Endothelial cell of umbilical vein (primary cell): ENCODE measurements at regions not wholly inside any gene's neighbourhood (a gene's known extent, or its start where the extent isn't known, plus 50 kb on each side); places are given as distances from the start of the nearest gene placed in this dataset.

Source experiments
- BruUV-seq: library from RNA; stranded (reverse); fragments of 400-500 nt; replicated peaks from 2 replicates; lab custom pipeline; 2021; lab: Mats Ljungman, UMichigan
- CTCF ChIA-PET: fragments of 300-600, 350-600 bp; sonication (Branson Sonifier 250); formaldehyde crosslinking; loops from one replicate; lab custom pipeline; 2021; ENCODE audit warnings: antibody characterized with exemption, inconsistent platforms; lab: Charles Lee
- POLR2A ChIA-PET: fragments of 300-600, 350-600 bp; sonication (Branson Sonifier 250); formaldehyde crosslinking; loops from one replicate; lab custom pipeline; 2021; ENCODE audit warnings: antibody characterized with exemption, inconsistent platforms; lab: Charles Lee
- DNase-seq: peaks from one replicate; pipeline ENCODE4 v3.0.0-alpha.2; 2011; ENCODE audit warnings: low read depth, low spot score
- FAIRE-seq: peaks from 2 replicates; lab custom pipeline; 2011; peaks lifted over from hg19 to GRCh38; lab: Jason Lieb, UNC
- H2AFZ ChIP-seq: 2 replicates; pipeline ENCODE4 v1.6.0; 2012; ENCODE audit warnings: low read depth, low read length, control low read depth, inconsistent platforms
- H3K27ac ChIP-seq: 2 replicates; pipeline ENCODE4 v1.5.1; 2011; ENCODE audit warnings: low read depth, mild to moderate bottlenecking, control low read depth, low read length, moderate library complexity; ENCODE audit not compliant: insufficient read depth
- H3K27me3 ChIP-seq, 2 experiments: 2 replicates each; pipeline versions ENCODE4 v1.6.0 to v1.6.1; 2011; ENCODE audit warnings: low read length in 2 of 2, mixed read lengths in 1 of 2; ENCODE audit not compliant: control insufficient read depth in 2 of 2, insufficient read depth in 2 of 2
- H3K36me3 ChIP-seq, 2 experiments: 2 replicates in 1 of 2; 3 replicates in 1 of 2; pipeline ENCODE4 v1.5.1; 2011; ENCODE audit warnings: low read length in 2 of 2, mild to moderate bottlenecking in 1 of 2, moderate library complexity in 1 of 2; ENCODE audit not compliant: control insufficient read depth in 2 of 2, insufficient read depth in 2 of 2; ENCODE audit errors: extremely low read depth in 1 of 2
- H3K4me1 ChIP-seq: 3 replicates; pipeline ENCODE4 v1.5.1; 2011; ENCODE audit warnings: mild to moderate bottlenecking, low read length; ENCODE audit not compliant: control insufficient read depth, insufficient read depth; ENCODE audit errors: extremely low read depth
- H3K4me2 ChIP-seq: 2 replicates; pipeline ENCODE4 v1.6.1; 2011; ENCODE audit warnings: low read length, control low read depth, mixed read lengths; ENCODE audit not compliant: insufficient read depth
- H3K4me3 ChIP-seq, 3 experiments: fragments of 200-600 bp in 1 of 3; sonication (generic), shearing (Covaris generic) in 1 of 3; replicated peaks in 1 of 3; 2 replicates each; pipeline ENCODE4 v1.5.1; 2011 to 2016; ENCODE audit warnings: control low read depth in 3 of 3, low read length in 3 of 3, mild to moderate bottlenecking in 2 of 3, inconsistent platforms in 1 of 3, low read depth in 1 of 3, moderate library complexity in 1 of 3; ENCODE audit not compliant: insufficient read depth in 1 of 3
- H3K79me2 ChIP-seq: 2 replicates; pipeline ENCODE4 v1.6.0; 2012; ENCODE audit warnings: low read length, inconsistent platforms; ENCODE audit not compliant: control insufficient read depth, insufficient read depth
- H3K9ac ChIP-seq: replicated peaks from 2 replicates; pipeline ENCODE3; 2011; ENCODE audit warnings: low read length, control low read depth; ENCODE audit not compliant: insufficient read depth; ENCODE audit errors: extremely low read depth
- H3K9me1 ChIP-seq: replicated peaks from 3 replicates; pipeline ENCODE4 v1.6.0; 2011; ENCODE audit warnings: mild to moderate bottlenecking, low read length; ENCODE audit not compliant: control insufficient read depth, insufficient read depth; ENCODE audit errors: extremely low read depth
- H3K9me3 ChIP-seq: replicated peaks from 2 replicates; pipeline ENCODE4 v1.5.1; 2012; ENCODE audit warnings: low read length, inconsistent platforms; ENCODE audit not compliant: control insufficient read depth, insufficient read depth
- H4K20me1 ChIP-seq: replicated peaks from 2 replicates; pipeline ENCODE3; 2011; ENCODE audit warnings: mild to moderate bottlenecking, low read length; ENCODE audit not compliant: control insufficient read depth, insufficient read depth; ENCODE audit errors: extremely low read depth
- CTCF ChIP-seq, 2 donors: IDR thresholded peaks; 1 replicate in 1 of 2; 2 replicates in 1 of 2; pipeline ENCODE4 v1.5.1; 2011; ENCODE audit warnings: low read length in 2 of 2, mild to moderate bottlenecking in 2 of 2, moderate library complexity in 2 of 2, control low read depth in 1 of 2, inconsistent platforms in 1 of 2, low read depth in 1 of 2; ENCODE audit not compliant: insufficient read depth in 1 of 2; ENCODE audit errors: extremely low read depth in 1 of 2
- FOS ChIP-seq: IDR thresholded peaks from 2 replicates; pipeline ENCODE4 v1.6.1; 2011; ENCODE audit warnings: mild to moderate bottlenecking, low read length, moderate library complexity, borderline replicate concordance; ENCODE audit not compliant: insufficient read depth
- GATA2 ChIP-seq: IDR thresholded peaks from 2 replicates; pipeline ENCODE4 v1.7.0; 2011; ENCODE audit warnings: low read depth, mild to moderate bottlenecking, moderate library complexity, mixed read lengths, low read length; ENCODE audit not compliant: insufficient read length, insufficient read depth
- MAX ChIP-seq: IDR thresholded peaks from 2 replicates; pipeline ENCODE4 v1.6.1; 2011; ENCODE audit not compliant: insufficient read depth, insufficient read length
- MYC ChIP-seq: IDR thresholded peaks from one replicate; pipeline ENCODE4 v1.6.1; 2011; ENCODE audit warnings: mild to moderate bottlenecking, low read depth, low read length
- POLR2A ChIP-seq: IDR thresholded peaks from 2 replicates; pipeline ENCODE4 v1.6.1; 2012; ENCODE audit warnings: low read depth, mild to moderate bottlenecking, control low read depth, low read length
- dilution Hi-C: fragments of 300-500 bp; cut with MboI; formaldehyde crosslinking; loops from one replicate; pipeline ENCODE4 v1.15.0; 2019; ENCODE audit warnings: low sequenced_read_pairs; ENCODE audit not compliant: extremely low pct_ligation_motif_present
- intact Hi-C: fragments of 100-400 bp; cut with micrococcal nuclease; formaldehyde crosslinking; loops from one replicate; pipeline ENCODE4 v1.10.0; 2022

- no peak overlapping the region for H3K9ac ChIP-seq
- dilution Hi-C loops (no loop called here), intact Hi-C loops (no loop called here)
- H3K36me3 ChIP-seq, result no peaks in the 10 kb centered on the region
- CTCF ChIA-PET, result interaction anchor here (1.7 to 2.0 kb wide), 2 partner anchors 24 to 372 kb away, joined by 3 to 5 read pairs; no protein-coding TSS in a partner anchor
- DNase-seq (no peak), FAIRE-seq (no peak)
- no peak overlapping the region for H3K27ac ChIP-seq
- H3K4me2 ChIP-seq, result no peak overlapping the region
- no peak for TF ChIP-seq MAX
- TF ChIP-seq FOS, result no peak
- TF ChIP-seq GATA2, result no peak
- H4K20me1 ChIP-seq, result no peaks in the 10 kb centered on the region
- no peaks in the 10 kb centered on the region for H3K9me3 ChIP-seq
- H3K27me3 ChIP-seq, result peaks cover 2 to 12% of the 10 kb centered on the region in 2 experiments
- no peaks in the 10 kb centered on the region for H3K4me1 ChIP-seq
- POLR2A ChIA-PET, result no interaction called here
- H3K9me1 ChIP-seq, result no peaks in the 10 kb centered on the region
- H2AFZ ChIP-seq, result no peak overlapping the region
- no peak overlapping the region for H3K4me3 ChIP-seq
- BruUV-seq, result no TSS peak
- no peaks in the 10 kb centered on the region for H3K79me2 ChIP-seq
These were observed 202.4 kb downstream of the CHIC2 start for GRCh38 chr4:53861856-53862610.

GRCh38 chr4:53859305-53859704 is 205.1 kb downstream of the CHIC2 start:
- TF ChIP-seq CTCF (IDR thresholded peaks at IDR 0.05; ENCODE audit: extremely low read depth in 1 of 2, insufficient read depth in 1 of 2, low read depth in 1 of 2, low read length in 2 of 2), result no peak
- no peak for TF ChIP-seq MYC
- no peak for TF ChIP-seq POLR2A
- TF ChIP-seq FOS, result no peak
- Histone ChIP-seq H3K4me1 (no peaks in the 10 kb centered on the region), H2AFZ (no peak overlapping the region), H3K4me3 (no peak overlapping the region), H3K36me3 (no peaks in the 10 kb centered on the region), H4K20me1 (no peaks in the 10 kb centered on the region), H3K79me2 (no peaks in the 10 kb centered on the region), H3K4me2 (no peak overlapping the region), H3K9me3 (no peaks in the 10 kb centered on the region), H3K9ac (no peak overlapping the region), H3K9me1 (no peaks in the 10 kb centered on the region), H3K27ac (no peak overlapping the region), H3K27me3 (peaks cover 2 to 15% of the 10 kb centered on the region in 2 experiments)
- POLR2A ChIA-PET, result no interaction called here
- CTCF ChIA-PET, result no interaction called here
- no TSS peak for BruUV-seq
- DNase-seq, result no peak
- dilution Hi-C loops (no loop called here), intact Hi-C loops (loop anchor here (10.0 kb wide), 1 partner anchor 95 kb away; no protein-coding TSS in a partner anchor)
- FAIRE-seq, result no peak
